AG10803 (cell line): ENCODE measurements at regions not wholly inside any gene's neighbourhood (a gene's known extent, or its start where the extent isn't known, plus 50 kb on each side); places are given as distances from the start of the nearest gene placed in this dataset.
A peak's percentile ranks its signal among the peaks of the same experiment; 100 is the strongest.

ENCODE experiments used
- DNase-seq: peaks from one replicate; pipeline ENCODE4 v3.0.0; 2010; ENCODE audit warnings: low read depth
- H3K4me3 ChIP-seq: 2 replicates; pipeline ENCODE4 v1.5.1; 2011; ENCODE audit warnings: mild to moderate bottlenecking, low read length, control low read depth
- TF ChIP-seq, protein P1 (sequence below): conservative IDR thresholded peaks from 2 replicates; pipeline ENCODE4 v1.5.1; 2011; ENCODE audit warnings: mild to moderate bottlenecking, low read length, control low read depth, inconsistent platforms

DNA sequence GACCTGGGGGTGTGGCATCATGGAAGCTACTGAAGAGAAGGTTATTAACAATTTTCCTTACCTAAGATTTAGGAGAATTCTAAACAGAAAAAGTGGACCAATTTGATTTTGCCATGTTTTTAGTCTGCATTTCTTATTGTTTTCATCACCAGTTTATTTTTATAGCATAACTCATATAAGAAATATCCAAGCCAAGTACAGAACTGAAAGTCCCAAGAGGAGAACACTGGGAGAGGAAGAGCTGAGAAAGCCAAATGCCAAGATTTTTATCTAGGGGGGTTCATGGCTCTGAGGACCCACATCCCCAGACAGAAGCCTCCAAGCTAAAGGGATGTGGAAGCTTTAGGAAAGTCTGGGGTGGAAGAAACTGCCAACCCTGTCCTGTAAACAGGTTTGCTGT lies 109.4 kb upstream of the DUSP10 start:
- TF ChIP-seq, protein P1, sequence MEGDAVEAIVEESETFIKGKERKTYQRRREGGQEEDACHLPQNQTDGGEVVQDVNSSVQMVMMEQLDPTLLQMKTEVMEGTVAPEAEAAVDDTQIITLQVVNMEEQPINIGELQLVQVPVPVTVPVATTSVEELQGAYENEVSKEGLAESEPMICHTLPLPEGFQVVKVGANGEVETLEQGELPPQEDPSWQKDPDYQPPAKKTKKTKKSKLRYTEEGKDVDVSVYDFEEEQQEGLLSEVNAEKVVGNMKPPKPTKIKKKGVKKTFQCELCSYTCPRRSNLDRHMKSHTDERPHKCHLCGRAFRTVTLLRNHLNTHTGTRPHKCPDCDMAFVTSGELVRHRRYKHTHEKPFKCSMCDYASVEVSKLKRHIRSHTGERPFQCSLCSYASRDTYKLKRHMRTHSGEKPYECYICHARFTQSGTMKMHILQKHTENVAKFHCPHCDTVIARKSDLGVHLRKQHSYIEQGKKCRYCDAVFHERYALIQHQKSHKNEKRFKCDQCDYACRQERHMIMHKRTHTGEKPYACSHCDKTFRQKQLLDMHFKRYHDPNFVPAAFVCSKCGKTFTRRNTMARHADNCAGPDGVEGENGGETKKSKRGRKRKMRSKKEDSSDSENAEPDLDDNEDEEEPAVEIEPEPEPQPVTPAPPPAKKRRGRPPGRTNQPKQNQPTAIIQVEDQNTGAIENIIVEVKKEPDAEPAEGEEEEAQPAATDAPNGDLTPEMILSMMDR: no peak
- H3K4me3 ChIP-seq: no peak overlapping the region

DNA sequence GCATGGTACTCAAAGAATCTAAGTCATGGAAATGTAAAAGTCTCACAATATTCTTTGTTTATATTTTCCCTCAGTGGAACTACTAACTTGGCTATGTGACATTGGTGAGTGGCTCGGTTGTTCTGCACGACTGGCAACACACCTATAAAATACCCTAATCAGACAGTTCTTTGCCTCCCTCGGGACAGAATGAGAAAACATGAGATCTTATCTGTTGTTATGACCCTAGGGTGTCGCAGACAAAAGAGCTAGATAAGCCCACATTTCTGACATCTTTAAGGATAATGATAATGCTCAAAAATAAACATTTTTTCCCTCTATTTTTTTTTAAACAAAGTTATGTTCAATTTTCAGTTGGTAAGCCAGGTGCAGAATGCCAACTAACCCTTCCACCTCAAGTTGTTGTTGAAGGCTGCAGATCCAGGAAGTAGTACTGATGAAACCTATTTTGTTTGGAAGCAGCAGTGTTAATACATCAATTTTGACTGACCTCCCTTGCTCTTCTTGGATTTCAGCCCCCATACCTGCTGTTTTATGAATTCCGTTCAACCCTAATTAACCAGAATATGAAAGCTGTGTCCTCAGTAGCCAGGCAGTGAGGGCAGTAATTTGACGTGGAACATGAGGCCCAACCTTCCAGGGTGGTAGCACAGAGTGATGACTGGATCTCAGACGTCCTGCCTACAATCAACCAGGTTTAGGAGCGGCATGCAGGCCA lies 108.7 kb upstream of the DUSP10 start:
- H3K4me3 ChIP-seq: no peak overlapping the region
- TF ChIP-seq, protein P1: no peak
- no peak for DNase-seq

More for the DNA sequence above, 109.4 kb upstream of the DUSP10 start:
- no peak for DNase-seq

DNA sequence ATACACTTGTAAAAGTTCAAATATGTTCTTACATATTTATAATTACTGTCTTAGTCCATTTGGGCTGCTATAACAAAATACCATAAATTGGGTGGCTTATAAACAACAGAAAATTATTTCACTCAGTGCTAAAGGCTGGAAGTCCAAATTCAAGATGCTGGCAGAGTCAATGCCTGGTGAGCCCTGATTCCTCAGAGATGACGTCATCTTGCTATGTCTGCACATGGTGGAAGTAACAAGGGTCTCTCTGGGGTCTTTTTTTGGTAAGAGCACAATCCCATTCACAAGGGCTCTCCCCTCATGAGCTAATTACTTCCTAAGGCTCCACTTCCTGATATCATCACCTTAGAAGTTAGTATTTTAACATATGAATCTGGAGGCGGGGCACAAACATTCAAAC lies 108.0 kb upstream of the DUSP10 start:
- no peak overlapping the region for H3K4me3 ChIP-seq
- TF ChIP-seq, protein P1: no peak
- no peak for DNase-seq

DNA sequence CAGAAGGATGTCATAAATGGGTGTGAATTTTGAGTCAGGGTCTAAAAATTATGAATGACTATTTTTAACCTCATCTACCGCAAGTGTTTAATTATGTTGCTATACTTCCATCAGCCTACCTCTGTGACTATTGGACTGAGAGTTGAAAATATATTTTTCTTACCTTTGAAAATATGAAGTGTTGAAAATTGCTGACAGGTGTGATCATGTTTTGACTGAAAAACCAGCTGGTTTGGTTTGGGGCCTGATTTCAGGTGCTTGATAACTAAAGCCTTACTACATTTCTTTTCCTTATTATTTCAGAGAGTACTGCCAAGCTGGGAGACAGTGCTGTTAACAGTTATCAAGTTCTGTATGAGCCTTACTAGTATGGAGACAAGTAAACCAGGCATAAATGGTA lies 107.2 kb upstream of the DUSP10 start:
- TF ChIP-seq, protein P1: no peak
- no peak for DNase-seq
- no peak overlapping the region for H3K4me3 ChIP-seq

DNA sequence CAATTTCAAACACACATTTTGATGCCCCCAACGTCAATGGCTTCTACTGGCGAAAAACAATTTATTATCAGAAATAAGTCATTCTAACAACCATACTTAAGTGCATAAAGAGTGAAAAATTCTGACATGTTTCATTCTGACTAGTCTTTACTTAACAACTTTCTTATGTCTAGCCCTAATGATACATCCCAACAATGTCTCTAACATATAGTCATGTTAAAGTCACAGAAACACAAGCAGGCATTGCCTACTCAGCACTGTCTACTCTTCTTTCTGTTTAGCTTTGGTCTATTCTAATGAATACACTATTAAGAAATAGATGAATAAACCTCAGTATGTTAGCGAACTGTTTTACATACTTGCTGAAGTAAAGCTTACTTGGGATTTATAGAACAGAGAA lies 105.8 kb upstream of the DUSP10 start:
- no peak for DNase-seq
- TF ChIP-seq, protein P1: no peak
- no peak overlapping the region for H3K4me3 ChIP-seq

DNA sequence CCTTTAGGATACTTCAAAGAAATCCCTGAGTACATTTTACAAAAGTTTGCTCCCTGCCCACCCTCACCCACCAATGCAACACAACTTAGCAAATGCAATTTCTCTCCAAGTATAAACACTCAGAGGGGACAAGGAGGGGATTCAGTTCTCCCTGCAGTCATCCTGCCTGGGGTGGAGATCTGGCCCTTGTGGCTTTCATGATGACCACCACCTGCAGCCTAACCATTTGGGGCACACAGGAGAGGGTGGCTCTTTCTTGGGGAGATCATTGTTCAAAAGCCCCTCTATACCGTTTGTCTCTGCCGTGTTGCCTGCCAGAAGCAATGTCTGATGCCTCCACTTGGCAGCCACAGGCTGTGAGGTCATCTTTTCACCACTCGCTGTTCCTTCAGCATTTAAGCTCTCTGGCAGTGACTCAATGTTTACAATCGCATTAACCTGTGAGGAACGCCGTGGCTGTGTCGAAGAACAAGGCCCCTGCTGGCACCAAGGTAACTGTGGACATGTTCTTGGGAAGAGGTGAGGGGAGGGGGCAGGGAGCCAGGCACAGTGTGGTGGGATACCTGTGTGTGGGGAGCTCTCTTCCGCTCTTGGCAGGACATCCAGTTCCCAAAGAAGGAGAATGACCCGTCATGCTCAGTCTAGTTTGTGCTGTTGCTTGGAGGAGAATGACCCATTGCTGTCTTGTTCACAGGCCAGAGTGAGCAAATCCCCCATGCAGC lies 103.9 kb upstream of the DUSP10 start:
- DNase-seq: peak; percentile 65
- TF ChIP-seq, protein P1: no peak

DNA sequence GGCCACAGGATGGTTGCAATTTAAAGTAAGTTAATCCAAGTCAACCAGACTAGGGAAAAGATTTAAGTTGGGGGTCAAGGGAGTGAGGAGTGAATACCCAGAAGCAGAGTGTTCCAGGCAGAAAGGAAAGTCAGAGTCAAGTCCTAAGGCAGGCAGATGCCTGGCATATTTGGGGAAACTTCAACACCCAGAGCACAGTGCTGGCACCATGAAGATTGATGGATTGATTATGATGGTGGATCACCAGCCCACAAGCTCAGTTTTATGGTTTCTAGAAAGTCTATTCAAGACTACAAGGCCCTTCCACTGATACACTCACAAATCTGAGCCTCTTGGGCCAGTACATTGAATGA lies 100.1 kb upstream of the DUSP10 start:
- no peak overlapping the region for H3K4me3 ChIP-seq
- DNase-seq: no peak
- TF ChIP-seq, protein P1: no peak

More for the DNA sequence above, 103.9 kb upstream of the DUSP10 start:
- H3K4me3 ChIP-seq: no peak overlapping the region
